ENCODE measurements at regions not wholly inside any gene's neighbourhood (a gene's known extent, or its start where the extent isn't known, plus 50 kb on each side); places are given as distances from the start of the nearest gene placed in this dataset.

GRCh38 chr3:10601857-10602230 is 96.5 kb upstream of the ATP2B2 start:
- Histone ChIP-seq H3K27ac (ENCODE audit: low read depth, low read length) (no peak overlapping the region), H3K4me3 (ENCODE audit: low read length) (no peak overlapping the region), H3K36me3 (ENCODE audit: control insufficient read depth, insufficient read depth, low read length) (no peaks in the 10 kb centered on the region), H3K9ac (ENCODE audit: extremely low read depth, low read length, poor library complexity, severe bottlenecking) (no peak overlapping the region), H3K4me1 (ENCODE audit: control insufficient read depth, insufficient read depth, low read length) (no peaks in the 10 kb centered on the region), H3K9me3 (ENCODE audit: control insufficient read depth, low read length) (no peaks in the 10 kb centered on the region), H3K27me3 (ENCODE audit: control insufficient read depth, insufficient read depth, low read length, poor library complexity, severe bottlenecking) (no peaks in the 10 kb centered on the region)
- Mint-ChIP-seq H3K4me3 (no peak overlapping the region), H3K27me3 (ENCODE audit: insufficient read depth) (no peaks in the 10 kb centered on the region), H3K36me3 (ENCODE audit: low read depth) (no peaks in the 10 kb centered on the region), H3K4me1 (no peaks in the 10 kb centered on the region), H3K9me3 (no peaks in the 10 kb centered on the region), H3K27ac (no peak overlapping the region)
- 85 to 95% methylated on average over 4 to 5 of the region's 5 CpGs for WGBS, 2 experiments (ENCODE audit: insufficient coverage in 1 of 2, insufficient read length in 1 of 2)
- TF ChIP-seq, protein P1, sequence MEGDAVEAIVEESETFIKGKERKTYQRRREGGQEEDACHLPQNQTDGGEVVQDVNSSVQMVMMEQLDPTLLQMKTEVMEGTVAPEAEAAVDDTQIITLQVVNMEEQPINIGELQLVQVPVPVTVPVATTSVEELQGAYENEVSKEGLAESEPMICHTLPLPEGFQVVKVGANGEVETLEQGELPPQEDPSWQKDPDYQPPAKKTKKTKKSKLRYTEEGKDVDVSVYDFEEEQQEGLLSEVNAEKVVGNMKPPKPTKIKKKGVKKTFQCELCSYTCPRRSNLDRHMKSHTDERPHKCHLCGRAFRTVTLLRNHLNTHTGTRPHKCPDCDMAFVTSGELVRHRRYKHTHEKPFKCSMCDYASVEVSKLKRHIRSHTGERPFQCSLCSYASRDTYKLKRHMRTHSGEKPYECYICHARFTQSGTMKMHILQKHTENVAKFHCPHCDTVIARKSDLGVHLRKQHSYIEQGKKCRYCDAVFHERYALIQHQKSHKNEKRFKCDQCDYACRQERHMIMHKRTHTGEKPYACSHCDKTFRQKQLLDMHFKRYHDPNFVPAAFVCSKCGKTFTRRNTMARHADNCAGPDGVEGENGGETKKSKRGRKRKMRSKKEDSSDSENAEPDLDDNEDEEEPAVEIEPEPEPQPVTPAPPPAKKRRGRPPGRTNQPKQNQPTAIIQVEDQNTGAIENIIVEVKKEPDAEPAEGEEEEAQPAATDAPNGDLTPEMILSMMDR (conservative IDR thresholded peaks at IDR 0.05): no peak
- no peak for DNase-seq

DNA sequence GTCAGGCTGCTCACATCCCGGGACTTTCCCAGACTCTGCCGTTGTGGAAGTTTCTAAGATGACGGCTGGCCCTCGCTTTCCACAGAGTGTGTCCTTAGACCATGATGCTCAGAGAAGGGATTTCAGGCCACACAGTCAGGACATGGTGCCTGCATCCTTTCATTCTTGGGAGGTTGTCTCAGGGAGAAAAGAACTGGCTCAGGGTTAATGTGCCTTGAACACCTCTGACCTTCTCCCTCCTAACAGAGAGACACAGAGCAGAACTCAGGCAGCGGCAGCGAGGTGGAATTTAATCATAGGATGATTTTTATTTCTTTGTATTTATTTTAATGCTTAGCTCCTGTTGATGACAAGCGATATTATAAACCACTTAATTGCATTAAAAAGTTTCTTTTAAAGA is 96.9 kb upstream of the ATP2B2 start:
- Histone ChIP-seq H3K36me3 (ENCODE audit: control insufficient read depth, insufficient read depth, low read length) (no peaks in the 10 kb centered on the region), H3K27me3 (ENCODE audit: control insufficient read depth, insufficient read depth, low read length, poor library complexity, severe bottlenecking) (no peaks in the 10 kb centered on the region), H3K9me3 (ENCODE audit: control insufficient read depth, low read length) (no peaks in the 10 kb centered on the region), H3K4me1 (ENCODE audit: control insufficient read depth, insufficient read depth, low read length) (no peaks in the 10 kb centered on the region), H3K27ac (ENCODE audit: low read depth, low read length) (no peak overlapping the region), H3K9ac (ENCODE audit: extremely low read depth, low read length, poor library complexity, severe bottlenecking) (no peak overlapping the region), H3K4me3 (ENCODE audit: low read length) (no peak overlapping the region)
- no peak overlapping the region for H3K4me3 Mint-ChIP-seq
- H3K27ac Mint-ChIP-seq: no peak overlapping the region
- H3K4me1 Mint-ChIP-seq: no peaks in the 10 kb centered on the region
- H3K27me3 Mint-ChIP-seq (ENCODE audit: insufficient read depth): no peaks in the 10 kb centered on the region
- no peaks in the 10 kb centered on the region for H3K9me3 Mint-ChIP-seq
- WGBS, 2 experiments (ENCODE audit: insufficient coverage in 1 of 2, insufficient read length in 1 of 2): 90 to 93% methylated on average over 4 to 6 of the region's 7 CpGs
- no peak for DNase-seq
- TF ChIP-seq, protein P1 (conservative IDR thresholded peaks at IDR 0.05): no peak
- no peaks in the 10 kb centered on the region for H3K36me3 Mint-ChIP-seq (ENCODE audit: low read depth)

GRCh38 chr3:10602769-10603768 is 97.7 kb upstream of the ATP2B2 start:
- Histone ChIP-seq H3K27ac (ENCODE audit: low read depth, low read length) (no peak overlapping the region), H3K36me3 (ENCODE audit: control insufficient read depth, insufficient read depth, low read length) (no peaks in the 10 kb centered on the region), H3K9me3 (ENCODE audit: control insufficient read depth, low read length) (no peaks in the 10 kb centered on the region), H3K4me3 (ENCODE audit: low read length) (no peak overlapping the region), H3K4me1 (ENCODE audit: control insufficient read depth, insufficient read depth, low read length) (no peaks in the 10 kb centered on the region), H3K27me3 (ENCODE audit: control insufficient read depth, insufficient read depth, low read length, poor library complexity, severe bottlenecking) (no peaks in the 10 kb centered on the region), H3K9ac (ENCODE audit: extremely low read depth, low read length, poor library complexity, severe bottlenecking) (no peak overlapping the region)
- WGBS, 2 experiments (ENCODE audit: insufficient coverage in 1 of 2, insufficient read length in 1 of 2): 86 to 90% methylated on average over 11 to 15 of the region's 15 CpGs
- TF ChIP-seq, protein P1 (conservative IDR thresholded peaks at IDR 0.05): no peak
- no peaks in the 10 kb centered on the region for H3K9me3 Mint-ChIP-seq
- H3K36me3 Mint-ChIP-seq (ENCODE audit: low read depth): no peaks in the 10 kb centered on the region
- no peaks in the 10 kb centered on the region for H3K4me1 Mint-ChIP-seq
- H3K4me3 Mint-ChIP-seq: no peak overlapping the region
- H3K27me3 Mint-ChIP-seq (ENCODE audit: insufficient read depth): no peaks in the 10 kb centered on the region
- DNase-seq: no peak
- H3K27ac Mint-ChIP-seq: no peak overlapping the region
